Liver (tissue), 7 donors: ENCODE measurements at regions not wholly inside any gene's neighbourhood (a gene's known extent, or its start where the extent isn't known, plus 50 kb on each side); places are given as distances from the start of the nearest gene placed in this dataset.

Experiments used
- DNase-seq: peaks from one replicate; pipeline ENCODE4 v3.0.0-alpha.2; 2017; ENCODE audit warnings: low spot score
- H3K27ac ChIP-seq, 2 donors: one replicate each; pipeline ENCODE4 v1.7.0; 2013; ENCODE audit warnings: inconsistent platforms in 2 of 2, low read length in 2 of 2, control low read depth in 1 of 2, low read depth in 1 of 2, mild to moderate bottlenecking in 1 of 2
- H3K27me3 ChIP-seq, 4 donors: one replicate each; pipeline versions ENCODE4 v1.6.1 to v1.7.0; 2013; ENCODE audit warnings: low read length in 3 of 4, inconsistent platforms in 1 of 4, mild to moderate bottlenecking in 1 of 4, moderate library complexity in 1 of 4; ENCODE audit not compliant: control insufficient read depth in 4 of 4, insufficient read depth in 4 of 4
- H3K36me3 ChIP-seq, 4 donors: one replicate each; pipeline versions ENCODE4 v1.6.1 to v1.7.0; 2013; ENCODE audit warnings: low read length in 3 of 4, mild to moderate bottlenecking in 3 of 4, low read depth in 1 of 4, moderate library complexity in 1 of 4; ENCODE audit not compliant: control insufficient read depth in 4 of 4, insufficient read depth in 3 of 4
- H3K4me1 ChIP-seq, 4 donors: one replicate each; pipeline versions ENCODE4 v1.6.1 to v1.7.0; 2013; ENCODE audit warnings: low read length in 3 of 4, mild to moderate bottlenecking in 3 of 4, moderate library complexity in 1 of 4; ENCODE audit not compliant: control insufficient read depth in 4 of 4, insufficient read depth in 4 of 4
- H3K4me3 ChIP-seq, 3 donors: one replicate each; pipeline versions ENCODE4 v1.6.1 to v1.7.0; 2013; ENCODE audit warnings: low read length in 3 of 3, control low read depth in 1 of 3, low read depth in 1 of 3, mild to moderate bottlenecking in 1 of 3
- H3K9ac ChIP-seq, 2 donors: one replicate each; pipeline ENCODE4 v1.7.0; 2013; ENCODE audit warnings: low read length in 2 of 2, mild to moderate bottlenecking in 2 of 2, moderate library complexity in 2 of 2, control low read depth in 1 of 2, low read depth in 1 of 2
- H3K9me3 ChIP-seq, 4 donors: one replicate each; pipeline versions ENCODE4 v1.6.1 to v1.7.0; 2013; ENCODE audit warnings: low read length in 3 of 4; ENCODE audit not compliant: control insufficient read depth in 4 of 4
- EGR1 ChIP-seq, 2 donors: IDR thresholded peaks; 2 replicates each; pipeline ENCODE4 v1.6.1; 2016 to 2018; ENCODE audit warnings: antibody characterized with exemption in 2 of 2, low read depth in 2 of 2
- FOXA1 ChIP-seq: IDR thresholded peaks from 2 replicates; pipeline ENCODE4 v1.6.1; 2016; ENCODE audit warnings: antibody characterized with exemption
- FOXA2 ChIP-seq: IDR thresholded peaks from 2 replicates; pipeline ENCODE4 v1.6.1; 2016; ENCODE audit warnings: antibody characterized with exemption
- GABPA ChIP-seq, 2 donors: IDR thresholded peaks in 1 of 2; conservative IDR thresholded peaks in 1 of 2; 2 replicates each; pipeline ENCODE4 v1.6.1; 2016; ENCODE audit warnings: antibody characterized with exemption in 2 of 2, mild to moderate bottlenecking in 1 of 2, moderate library complexity in 1 of 2
- HNF4A ChIP-seq, 2 donors: conservative IDR thresholded peaks; 2 replicates each; pipeline ENCODE4 v1.6.1; 2016; ENCODE audit warnings: antibody characterized with exemption in 2 of 2, mild to moderate bottlenecking in 2 of 2
- HNF4G ChIP-seq: IDR thresholded peaks from 2 replicates; pipeline ENCODE4 v1.6.1; 2016; ENCODE audit warnings: antibody characterized with exemption
- JUND ChIP-seq, 2 donors: IDR thresholded peaks; 2 replicates each; pipeline ENCODE4 v1.6.1; 2016; ENCODE audit warnings: antibody characterized with exemption in 2 of 2
- NR2F2 ChIP-seq: IDR thresholded peaks from 2 replicates; pipeline ENCODE4 v1.6.1; 2016; ENCODE audit warnings: antibody characterized with exemption
- RAD21 ChIP-seq, 2 donors: IDR thresholded peaks; 2 replicates each; pipeline ENCODE4 v1.6.1; 2016; ENCODE audit warnings: antibody characterized with exemption in 2 of 2, mild to moderate bottlenecking in 2 of 2
- RXRA ChIP-seq, 2 donors: IDR thresholded peaks; 2 replicates each; pipeline ENCODE4 v1.6.1; 2017 to 2018; ENCODE audit warnings: antibody characterized with exemption in 2 of 2, mild to moderate bottlenecking in 1 of 2
- SP1 ChIP-seq: IDR thresholded peaks from 2 replicates; pipeline ENCODE4 v1.6.1; 2018; ENCODE audit warnings: antibody characterized with exemption, mild to moderate bottlenecking
- TAF1 ChIP-seq: conservative IDR thresholded peaks from 2 replicates; pipeline ENCODE4 v1.6.1; 2016; ENCODE audit warnings: antibody characterized with exemption, mild to moderate bottlenecking
- YY1 ChIP-seq: IDR thresholded peaks from 2 replicates; pipeline ENCODE4 v1.6.1; 2016; ENCODE audit warnings: antibody characterized with exemption, mild to moderate bottlenecking
- TF ChIP-seq, protein P1 (sequence below): fragments of 150-350 bp; IDR thresholded peaks from 2 replicates; pipeline ENCODE4 v1.5.1; 2017; ENCODE audit warnings: improper control_type of control experiment, low read depth, low read length; ENCODE audit not compliant: missing input control
- TF ChIP-seq, protein P2 (sequence below): IDR thresholded peaks from 2 replicates; pipeline ENCODE4 v1.6.1; 2016; ENCODE audit warnings: antibody characterized with exemption
- TF ChIP-seq, protein P3 (sequence below): IDR thresholded peaks from 2 replicates; pipeline ENCODE4 v1.6.1; 2016; ENCODE audit warnings: antibody characterized with exemption
- TF ChIP-seq, protein P4 (sequence below): IDR thresholded peaks from 2 replicates; pipeline ENCODE4 v1.6.1; 2016; ENCODE audit warnings: antibody characterized with exemption
- TF ChIP-seq, protein P5 (sequence below): IDR thresholded peaks from 2 replicates; pipeline ENCODE4 v1.6.1; 2016; ENCODE audit warnings: antibody characterized with exemption, mild to moderate bottlenecking
- donor health status: healthy.
- donor health status: healthy.
- donor health status: healthy.
- donor health status: healthy.

DNA sequence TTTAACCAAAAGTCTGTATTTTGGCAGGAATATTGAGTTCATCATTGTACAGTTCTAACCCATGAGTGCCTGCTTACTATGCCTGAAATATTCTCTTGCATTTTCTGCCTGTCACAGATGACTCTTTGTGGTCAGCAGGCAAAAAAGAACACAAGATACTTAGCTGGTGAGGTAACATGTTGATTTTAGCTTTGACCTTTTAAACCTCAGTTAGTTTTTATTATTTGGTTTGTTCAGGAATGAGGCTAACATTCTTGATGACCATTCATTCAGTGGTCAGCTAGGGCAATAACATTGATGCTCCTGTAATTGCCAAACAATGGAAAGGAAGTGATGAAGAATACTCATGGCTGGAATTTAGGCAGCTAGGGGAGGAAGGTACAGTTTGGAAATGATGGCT is 491.2 kb downstream of the PIK3C3 start:
- H3K9me3 ChIP-seq = peaks cover 1 to 6% (median 5%) of the 10 kb centered on the region in 4 donors
- H3K4me1 ChIP-seq = peaks cover 0 to 8% (median 1%) of the 10 kb centered on the region in 4 donors
- H3K9ac ChIP-seq = no peak overlapping the region
- no peaks in the 10 kb centered on the region for H3K36me3 ChIP-seq
- no peak for DNase-seq
- H3K27ac ChIP-seq = peak overlapping the region; percentile 20 to 43
- TF ChIP-seq RAD21 (IDR thresholded peaks at IDR 0.05) (peak; percentile 60 to 67), YY1 (peak; percentile 75), RXRA (IDR thresholded peaks at IDR 0.05) (peak; percentile 82 to 91), HNF4G (no peak), TAF1 (no peak), GABPA (IDR thresholded peaks at IDR 0.05 in 1 of 2, conservative IDR thresholded peaks at IDR 0.05 in 1 of 2) (peak in 1 of 2 donors; percentile 49), HNF4A (conservative IDR thresholded peaks at IDR 0.05) (peak; percentile 67 to 80), JUND (IDR thresholded peaks at IDR 0.05) (peak; percentile 86 to 92), NR2F2 (peak; percentile 88), EGR1 (IDR thresholded peaks at IDR 0.05; ENCODE audit: low read depth in 2 of 2) (no peak), FOXA2 (peak; percentile 99), SP1 (peak; percentile 76), FOXA1 (peak; percentile 99)
- TF ChIP-seq, protein P1, sequence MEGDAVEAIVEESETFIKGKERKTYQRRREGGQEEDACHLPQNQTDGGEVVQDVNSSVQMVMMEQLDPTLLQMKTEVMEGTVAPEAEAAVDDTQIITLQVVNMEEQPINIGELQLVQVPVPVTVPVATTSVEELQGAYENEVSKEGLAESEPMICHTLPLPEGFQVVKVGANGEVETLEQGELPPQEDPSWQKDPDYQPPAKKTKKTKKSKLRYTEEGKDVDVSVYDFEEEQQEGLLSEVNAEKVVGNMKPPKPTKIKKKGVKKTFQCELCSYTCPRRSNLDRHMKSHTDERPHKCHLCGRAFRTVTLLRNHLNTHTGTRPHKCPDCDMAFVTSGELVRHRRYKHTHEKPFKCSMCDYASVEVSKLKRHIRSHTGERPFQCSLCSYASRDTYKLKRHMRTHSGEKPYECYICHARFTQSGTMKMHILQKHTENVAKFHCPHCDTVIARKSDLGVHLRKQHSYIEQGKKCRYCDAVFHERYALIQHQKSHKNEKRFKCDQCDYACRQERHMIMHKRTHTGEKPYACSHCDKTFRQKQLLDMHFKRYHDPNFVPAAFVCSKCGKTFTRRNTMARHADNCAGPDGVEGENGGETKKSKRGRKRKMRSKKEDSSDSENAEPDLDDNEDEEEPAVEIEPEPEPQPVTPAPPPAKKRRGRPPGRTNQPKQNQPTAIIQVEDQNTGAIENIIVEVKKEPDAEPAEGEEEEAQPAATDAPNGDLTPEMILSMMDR = peak; percentile 8
- TF ChIP-seq, protein P2, sequence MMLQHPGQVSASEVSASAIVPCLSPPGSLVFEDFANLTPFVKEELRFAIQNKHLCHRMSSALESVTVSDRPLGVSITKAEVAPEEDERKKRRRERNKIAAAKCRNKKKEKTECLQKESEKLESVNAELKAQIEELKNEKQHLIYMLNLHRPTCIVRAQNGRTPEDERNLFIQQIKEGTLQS = peak; percentile 32
- TF ChIP-seq, protein P3, sequence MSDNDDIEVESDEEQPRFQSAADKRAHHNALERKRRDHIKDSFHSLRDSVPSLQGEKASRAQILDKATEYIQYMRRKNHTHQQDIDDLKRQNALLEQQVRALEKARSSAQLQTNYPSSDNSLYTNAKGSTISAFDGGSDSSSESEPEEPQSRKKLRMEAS = peak; percentile 53
- TF ChIP-seq, protein P4, sequence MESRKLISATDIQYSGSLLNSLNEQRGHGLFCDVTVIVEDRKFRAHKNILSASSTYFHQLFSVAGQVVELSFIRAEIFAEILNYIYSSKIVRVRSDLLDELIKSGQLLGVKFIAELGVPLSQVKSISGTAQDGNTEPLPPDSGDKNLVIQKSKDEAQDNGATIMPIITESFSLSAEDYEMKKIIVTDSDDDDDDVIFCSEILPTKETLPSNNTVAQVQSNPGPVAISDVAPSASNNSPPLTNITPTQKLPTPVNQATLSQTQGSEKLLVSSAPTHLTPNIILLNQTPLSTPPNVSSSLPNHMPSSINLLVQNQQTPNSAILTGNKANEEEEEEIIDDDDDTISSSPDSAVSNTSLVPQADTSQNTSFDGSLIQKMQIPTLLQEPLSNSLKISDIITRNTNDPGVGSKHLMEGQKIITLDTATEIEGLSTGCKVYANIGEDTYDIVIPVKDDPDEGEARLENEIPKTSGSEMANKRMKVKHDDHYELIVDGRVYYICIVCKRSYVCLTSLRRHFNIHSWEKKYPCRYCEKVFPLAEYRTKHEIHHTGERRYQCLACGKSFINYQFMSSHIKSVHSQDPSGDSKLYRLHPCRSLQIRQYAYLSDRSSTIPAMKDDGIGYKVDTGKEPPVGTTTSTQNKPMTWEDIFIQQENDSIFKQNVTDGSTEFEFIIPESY = peak; percentile 67
- TF ChIP-seq, protein P5, sequence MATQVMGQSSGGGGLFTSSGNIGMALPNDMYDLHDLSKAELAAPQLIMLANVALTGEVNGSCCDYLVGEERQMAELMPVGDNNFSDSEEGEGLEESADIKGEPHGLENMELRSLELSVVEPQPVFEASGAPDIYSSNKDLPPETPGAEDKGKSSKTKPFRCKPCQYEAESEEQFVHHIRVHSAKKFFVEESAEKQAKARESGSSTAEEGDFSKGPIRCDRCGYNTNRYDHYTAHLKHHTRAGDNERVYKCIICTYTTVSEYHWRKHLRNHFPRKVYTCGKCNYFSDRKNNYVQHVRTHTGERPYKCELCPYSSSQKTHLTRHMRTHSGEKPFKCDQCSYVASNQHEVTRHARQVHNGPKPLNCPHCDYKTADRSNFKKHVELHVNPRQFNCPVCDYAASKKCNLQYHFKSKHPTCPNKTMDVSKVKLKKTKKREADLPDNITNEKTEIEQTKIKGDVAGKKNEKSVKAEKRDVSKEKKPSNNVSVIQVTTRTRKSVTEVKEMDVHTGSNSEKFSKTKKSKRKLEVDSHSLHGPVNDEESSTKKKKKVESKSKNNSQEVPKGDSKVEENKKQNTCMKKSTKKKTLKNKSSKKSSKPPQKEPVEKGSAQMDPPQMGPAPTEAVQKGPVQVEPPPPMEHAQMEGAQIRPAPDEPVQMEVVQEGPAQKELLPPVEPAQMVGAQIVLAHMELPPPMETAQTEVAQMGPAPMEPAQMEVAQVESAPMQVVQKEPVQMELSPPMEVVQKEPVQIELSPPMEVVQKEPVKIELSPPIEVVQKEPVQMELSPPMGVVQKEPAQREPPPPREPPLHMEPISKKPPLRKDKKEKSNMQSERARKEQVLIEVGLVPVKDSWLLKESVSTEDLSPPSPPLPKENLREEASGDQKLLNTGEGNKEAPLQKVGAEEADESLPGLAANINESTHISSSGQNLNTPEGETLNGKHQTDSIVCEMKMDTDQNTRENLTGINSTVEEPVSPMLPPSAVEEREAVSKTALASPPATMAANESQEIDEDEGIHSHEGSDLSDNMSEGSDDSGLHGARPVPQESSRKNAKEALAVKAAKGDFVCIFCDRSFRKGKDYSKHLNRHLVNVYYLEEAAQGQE = peak; percentile 44
- no peaks in the 10 kb centered on the region for H3K27me3 ChIP-seq
- H3K4me3 ChIP-seq = no peak overlapping the region
